GM18858 (cell line): ENCODE measurements at regions not wholly inside any gene's neighbourhood (a gene's known extent, or its start where the extent isn't known, plus 50 kb on each side); places are given as distances from the start of the nearest gene placed in this dataset.
"Not testable (repeated sequence)": the region's sequence is repeated elsewhere in the genome, so short reads cannot be mapped to it uniquely, and the experiment has no call there.

Experiments
- ATAC-seq: cut with Tn5 transposase; IDR thresholded peaks from one replicate; pipeline ENCODE4 v1.9.1; 2021; ENCODE audit not compliant: unreplicated experiment

DNA sequence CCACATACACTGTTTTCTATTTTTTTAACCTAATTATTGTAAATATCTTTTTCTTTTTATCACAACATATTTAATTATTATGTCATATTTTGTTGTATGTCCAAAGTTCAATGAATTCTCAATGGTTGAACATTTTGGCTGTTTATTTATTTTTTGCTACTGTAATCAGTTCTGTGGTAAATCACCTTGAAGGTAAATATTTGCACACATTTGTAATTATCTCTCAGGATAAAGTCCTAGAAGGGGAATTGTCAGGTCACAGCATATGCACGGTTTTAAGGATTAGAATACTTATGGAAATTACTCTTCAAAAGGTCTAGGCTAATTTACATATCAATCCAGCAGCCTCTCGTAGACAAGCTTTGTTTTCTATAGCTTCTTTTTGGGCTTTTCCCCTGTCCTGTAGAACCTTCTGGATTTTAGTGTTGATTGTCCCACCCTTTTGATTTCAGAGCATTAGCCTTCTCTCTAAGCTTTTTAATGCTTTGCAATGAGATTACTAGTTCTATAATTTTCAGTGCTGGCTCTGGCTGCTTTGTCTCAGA is 362.6 kb downstream of the KCNRG start:
- no peak for ATAC-seq

DNA sequence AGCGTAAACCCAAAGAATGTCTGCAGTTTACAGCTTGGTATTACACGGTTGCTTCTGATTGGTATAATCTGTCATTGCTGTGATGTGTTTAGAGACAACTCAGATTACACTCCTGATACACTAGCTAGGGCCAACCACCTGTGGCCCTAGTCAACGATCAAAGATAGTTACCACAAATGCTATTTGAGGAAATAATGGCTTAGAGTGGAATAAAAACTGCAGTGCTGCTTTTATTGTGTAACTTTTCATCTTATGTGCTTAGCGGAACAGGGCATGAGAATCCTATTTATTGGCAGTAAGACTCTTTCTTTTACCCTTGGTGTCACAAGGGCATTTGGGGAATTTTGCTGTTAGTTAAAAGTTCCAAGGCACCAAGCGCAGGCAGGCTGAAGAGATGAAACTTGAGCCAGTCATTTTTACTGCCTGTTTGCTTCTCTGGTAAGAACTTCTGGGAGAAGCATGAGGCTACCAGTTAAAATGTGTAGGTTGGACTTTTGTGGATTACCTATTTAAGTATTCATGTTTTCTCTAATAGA is 363.3 kb downstream of the KCNRG start:
- no peak for ATAC-seq

DNA sequence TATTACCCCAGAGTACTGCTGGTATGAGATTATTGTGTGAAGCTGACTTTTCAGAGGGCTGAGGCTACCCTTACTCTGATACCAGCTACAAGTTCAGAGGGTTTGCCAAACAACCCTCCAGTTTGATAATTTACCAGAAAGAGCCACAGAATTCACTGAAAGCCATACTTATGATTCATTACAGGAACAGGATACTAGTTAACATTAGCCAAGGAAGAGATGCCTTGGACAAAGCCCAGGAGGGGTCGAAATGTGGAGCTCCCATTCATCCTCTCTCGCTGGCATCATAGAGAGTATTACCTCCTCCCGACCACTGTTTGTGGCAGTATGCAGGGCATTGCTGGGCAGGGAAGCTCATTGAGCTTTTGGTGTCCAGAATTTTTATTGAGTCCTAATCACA is 364.3 kb downstream of the KCNRG start:
- no peak for ATAC-seq

DNA sequence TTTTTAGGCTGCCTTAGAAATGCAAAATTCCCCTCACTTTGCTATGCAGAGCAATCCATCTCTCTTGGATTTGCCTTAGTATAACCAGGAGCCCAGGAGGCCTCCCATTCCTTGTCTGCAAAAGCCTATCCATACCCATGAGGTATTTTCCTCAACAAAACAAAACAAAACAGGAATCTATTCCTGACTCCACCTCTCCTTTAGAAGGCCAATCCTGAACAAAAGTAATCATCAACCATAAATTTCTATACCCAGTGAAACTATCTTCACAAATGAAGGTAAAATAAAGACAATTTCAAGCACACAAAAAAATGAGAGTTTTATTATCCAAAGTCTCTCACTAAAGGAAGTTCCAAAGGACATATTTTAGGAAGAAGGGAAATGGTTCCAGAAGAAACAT is 365.7 kb downstream of the KCNRG start:
- ATAC-seq, result no peak

DNA sequence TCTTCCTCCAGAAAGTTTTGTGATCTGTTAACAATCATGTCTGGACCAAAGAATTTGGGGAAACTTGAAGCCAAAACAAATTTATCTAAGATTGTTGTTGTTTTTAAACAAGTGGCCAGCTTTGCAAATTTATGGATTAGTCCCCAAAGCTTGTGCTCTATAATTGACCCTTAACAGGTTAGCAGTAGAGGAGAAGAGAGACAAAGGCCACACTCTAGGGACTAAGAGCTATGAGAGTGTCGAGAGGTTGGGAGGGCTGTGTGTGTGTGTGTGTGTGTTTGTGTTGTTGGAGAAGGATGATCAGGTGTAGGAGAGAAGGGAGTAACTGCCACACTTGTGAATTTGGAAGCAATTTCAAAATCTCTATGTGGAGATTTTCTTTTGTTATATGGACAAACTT is 367.3 kb downstream of the KCNRG start:
- no peak for ATAC-seq

DNA sequence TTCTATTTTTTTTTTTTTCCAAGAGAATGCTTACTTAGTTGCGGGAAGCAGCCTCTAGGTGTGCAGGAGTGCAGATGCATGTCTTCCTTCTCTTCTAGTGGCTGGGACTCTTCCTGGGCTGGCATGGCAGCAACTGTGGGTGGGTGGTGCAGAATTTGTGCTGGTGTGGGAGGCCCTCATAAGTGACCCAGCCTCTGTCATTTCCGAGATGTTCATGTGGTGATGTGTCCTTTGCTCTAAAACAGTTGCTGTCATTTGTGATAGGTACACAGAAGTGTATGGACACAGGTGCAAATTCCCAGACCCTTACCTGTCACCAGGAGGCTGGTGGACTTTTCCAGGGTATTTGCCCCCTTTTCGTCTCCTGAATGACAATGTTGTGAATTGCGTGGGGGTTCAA is 367.7 kb downstream of the KCNRG start:
- ATAC-seq, result no peak

DNA sequence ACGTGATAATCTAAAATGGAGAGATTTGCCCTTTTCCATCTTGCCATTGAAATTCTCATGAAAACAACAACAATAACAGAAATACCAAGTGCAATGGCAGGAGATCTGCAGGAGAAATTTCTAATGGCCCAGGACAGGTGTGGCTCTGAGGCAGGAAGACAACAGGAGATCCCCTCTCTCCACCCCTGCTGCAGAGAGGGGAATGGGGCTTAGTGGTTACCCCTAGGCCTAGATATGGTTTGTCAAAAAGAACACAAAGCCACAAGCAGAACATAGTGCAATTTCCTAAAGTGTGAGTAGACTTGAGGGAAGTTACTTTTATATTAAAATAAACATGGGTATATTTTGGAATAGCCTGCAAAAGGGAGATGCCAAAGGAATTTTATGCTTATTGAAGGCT is 369.5 kb downstream of the KCNRG start:
- no peak for ATAC-seq

DNA sequence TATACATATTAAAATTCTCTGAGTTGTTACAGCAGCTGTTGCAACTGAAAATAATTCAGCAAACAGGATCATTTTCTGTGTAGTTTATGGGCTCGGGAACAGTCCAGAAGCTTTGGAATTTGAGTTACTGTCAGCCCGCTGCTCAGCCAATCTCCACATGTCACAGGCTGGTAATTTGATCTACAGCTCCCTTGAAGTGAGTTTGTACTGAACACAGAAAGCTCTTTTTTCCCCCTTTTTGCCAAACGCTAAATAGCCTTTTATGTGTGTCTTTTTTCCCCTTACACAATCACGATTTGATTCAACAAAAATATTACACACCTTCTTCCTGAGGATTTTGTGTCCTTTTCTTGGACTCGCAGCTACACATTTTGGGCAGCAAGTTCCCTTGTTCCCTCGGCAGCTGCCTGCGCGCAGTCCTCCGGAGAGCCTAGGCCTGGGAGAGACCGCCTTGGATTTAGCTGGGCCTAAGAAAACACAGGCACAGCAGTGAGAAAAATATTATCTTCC is 371.4 kb downstream of the KCNRG start:
- no peak for ATAC-seq

DNA sequence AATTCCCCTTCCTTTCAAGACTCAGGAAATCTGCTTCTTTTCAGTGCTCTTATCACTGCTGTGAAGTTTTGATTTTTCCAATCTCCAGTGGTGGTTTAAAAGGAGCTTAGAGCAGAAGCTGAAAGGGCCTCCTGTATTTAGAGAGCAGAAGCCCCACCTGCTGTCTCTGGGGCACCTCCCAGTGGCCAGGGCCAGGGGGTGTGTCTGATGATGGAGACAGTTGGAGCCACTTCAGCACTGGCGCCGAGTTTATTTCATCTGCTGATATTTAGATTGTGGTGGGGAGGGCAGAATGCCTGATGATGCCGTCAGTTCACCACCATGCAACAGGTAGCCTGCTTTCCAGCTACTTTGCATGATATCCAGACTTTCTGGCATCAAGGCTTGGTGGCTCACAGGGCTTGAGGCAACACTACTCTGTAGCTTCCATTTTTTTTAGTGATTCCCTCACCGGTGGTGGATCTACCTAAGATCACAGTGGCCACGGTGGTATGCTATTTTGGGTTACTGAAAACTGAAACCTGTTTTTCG is 371.9 kb downstream of the KCNRG start:
- no peak for ATAC-seq

DNA sequence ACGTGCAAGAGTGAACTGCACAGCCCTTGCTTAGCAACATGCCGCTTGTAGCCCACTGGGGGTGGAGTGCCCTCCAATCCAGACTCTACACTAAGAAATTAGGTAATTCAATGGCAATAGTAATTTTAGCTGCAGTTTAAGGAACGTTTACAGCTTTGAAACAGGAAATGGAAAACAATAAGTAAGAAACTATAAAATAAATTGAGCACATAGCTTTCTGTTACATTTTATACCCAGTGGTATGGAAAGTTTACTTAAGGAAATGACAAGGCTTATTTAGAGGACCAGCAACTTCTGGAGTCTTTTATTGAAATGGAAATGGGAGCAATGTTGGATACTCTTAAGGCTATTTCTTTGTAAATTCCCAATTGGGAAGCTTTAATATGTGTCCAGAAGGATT is 373.2 kb downstream of the KCNRG start:
- ATAC-seq, result no peak

DNA sequence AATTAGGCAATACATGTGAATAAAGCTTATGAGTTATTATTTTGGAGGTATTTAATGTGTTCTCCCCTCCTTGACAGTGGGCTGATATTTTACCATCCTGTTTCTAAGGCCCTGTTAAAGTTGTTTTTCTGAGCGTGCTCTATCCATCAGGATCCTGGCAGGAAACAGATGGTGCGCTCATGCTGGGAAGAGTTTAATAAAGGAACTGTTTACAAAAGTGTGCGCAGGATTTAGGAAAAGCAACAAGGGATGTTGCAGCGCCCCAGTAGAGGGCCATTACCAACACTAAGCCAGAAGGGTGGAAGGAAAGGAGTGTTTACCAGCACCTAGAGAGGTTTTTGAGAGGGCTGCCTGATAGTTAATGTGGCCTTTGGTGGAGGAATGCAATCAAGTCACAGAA is 374.5 kb downstream of the KCNRG start:
- ATAC-seq, result no peak

DNA sequence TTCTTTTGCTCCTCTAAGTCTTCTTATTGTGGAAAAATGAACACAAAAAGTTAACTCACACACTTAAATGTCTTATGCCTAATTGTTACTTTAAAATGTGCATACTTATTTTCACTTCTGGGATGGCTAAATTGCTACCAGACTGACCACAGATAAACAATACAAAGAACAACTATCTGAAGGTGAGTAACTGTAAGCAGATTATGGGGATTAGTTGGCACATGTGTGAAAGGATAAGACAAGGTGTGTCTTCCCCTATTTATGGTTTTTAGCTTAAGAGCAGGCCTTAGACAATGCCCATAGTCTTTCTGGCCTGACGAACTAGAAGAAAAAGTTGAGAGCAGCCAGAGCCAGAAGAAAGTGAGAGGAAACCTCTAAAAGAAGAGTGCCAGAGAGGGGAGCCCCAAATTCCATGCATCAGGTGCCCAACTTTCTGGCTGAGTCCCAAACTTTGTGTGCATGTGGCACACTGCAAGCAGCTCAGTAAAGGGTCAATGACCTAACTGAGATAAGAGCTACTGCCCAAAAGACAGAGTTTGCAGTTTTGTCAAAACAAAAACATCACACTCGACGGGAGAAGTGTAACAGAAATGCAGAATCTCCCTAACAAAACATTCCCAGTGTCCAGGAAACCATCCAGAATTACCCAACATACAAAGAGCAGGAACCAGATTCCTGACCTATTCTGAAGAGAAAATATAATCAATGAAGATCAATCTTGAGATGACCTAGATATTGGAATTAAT is 375.4 kb downstream of the KCNRG start:
- no peak for ATAC-seq

DNA sequence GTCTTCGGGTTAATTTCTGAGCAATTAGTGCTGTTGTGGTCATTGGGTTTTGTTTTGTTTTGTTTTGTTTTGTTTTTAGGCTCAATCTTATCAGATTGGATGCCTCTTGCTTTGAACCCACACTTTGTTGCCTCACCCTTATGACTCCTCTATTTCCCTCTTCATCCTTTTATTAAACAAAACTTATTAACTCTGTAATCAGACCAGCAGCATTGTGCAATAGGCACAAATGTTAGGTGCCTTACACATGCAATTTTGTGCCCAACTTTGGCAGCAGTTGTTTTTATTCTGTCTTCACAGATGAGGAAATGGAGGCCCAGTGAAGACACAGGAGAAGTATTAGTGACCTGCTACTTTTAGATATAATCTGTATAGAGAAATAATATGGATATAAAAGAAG is 377.7 kb downstream of the KCNRG start:
- ATAC-seq, result no peak

DNA sequence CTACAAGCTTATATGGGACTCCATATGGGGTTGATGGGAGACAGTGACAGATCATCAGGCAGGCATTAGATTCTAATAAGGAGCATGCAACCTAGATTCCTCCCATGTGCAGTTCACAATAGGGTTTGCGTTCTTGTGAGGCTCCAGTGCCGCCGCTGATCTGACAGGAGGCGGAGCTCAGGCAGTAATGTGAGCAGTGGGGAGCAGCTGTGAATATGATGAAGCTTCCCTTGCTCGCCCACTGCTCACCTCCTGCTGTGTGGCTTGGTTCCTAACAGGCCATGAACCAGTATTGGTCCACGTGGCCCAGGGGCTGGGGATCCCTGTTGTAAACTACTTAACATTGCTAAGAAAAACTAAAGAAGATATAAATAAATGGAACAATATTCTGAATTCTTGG is 378.4 kb downstream of the KCNRG start:
- ATAC-seq, result no peak

DNA sequence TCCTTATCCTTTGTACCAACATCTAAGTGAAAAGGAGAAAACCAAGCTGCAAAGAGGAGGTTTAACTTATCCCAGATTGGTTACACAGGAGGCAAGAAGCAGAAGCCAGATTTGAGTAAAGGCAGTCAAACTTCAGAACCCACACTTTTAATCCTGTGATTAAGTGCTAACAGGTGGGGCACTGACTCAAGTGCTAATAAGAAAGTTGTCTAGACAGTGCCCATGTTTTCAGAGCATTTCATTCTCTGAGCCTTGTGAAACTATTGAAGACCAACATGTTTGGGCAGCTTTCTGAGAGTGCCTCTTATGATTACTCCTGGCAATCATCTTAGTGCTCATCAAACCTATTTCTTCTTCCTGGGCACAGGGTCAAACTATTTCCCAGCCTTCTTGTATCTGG is 380.8 kb downstream of the KCNRG start:
- no peak for ATAC-seq

DNA sequence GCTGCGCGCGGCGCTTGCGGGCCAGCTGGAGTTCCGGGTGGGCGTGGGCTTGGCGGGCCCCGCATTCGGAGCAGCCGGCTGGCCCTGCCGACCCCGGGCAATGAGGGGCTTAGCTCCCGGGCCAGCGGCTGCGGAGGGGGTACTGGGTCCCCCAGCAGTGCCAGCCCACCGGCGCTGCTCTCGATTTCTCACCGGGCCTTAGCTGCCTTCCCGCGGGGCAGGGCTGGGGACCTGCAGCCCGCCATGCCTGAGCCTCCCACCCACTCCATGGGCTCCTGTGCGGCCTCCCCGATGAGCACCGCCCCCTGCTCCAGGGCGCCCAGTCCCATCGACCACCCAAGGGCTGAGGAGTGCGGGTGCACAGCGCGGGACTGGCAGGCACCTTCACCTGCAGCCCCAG is 381.4 kb downstream of the KCNRG start:
- not testable (repeated sequence) for ATAC-seq

DNA sequence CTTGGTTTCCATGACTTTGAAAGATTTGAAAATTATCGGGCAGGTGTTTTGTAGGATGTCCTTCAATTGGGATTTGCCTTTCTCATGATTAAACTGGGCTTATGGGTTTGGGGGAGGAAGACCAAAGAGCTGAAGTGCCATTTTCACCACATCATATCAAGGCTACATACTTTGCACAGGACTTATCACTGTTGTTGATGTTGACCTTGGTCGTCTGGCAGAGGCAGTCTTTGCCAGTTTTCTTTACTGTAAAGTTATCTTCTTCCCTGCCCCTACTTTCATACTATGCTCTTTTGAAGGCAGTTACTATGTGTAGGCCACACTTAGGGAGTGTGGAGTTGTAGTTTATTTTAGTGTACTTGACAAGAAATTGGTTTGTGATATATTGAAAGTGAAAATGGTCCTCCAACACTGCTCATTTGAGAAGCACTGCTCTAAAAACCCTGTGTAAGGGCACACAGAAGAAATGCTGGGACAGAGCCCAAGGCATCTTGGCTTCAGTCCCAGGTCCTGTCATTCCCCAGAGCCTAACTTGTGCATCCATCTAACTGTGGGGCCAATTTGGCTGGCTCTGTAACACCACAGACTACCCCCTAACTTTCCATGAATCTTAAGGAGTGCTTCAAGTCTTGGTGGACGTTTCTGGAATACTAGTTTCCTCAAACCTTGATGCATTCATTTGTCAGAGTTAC is 384.9 kb downstream of the KCNRG start:
- no peak for ATAC-seq

DNA sequence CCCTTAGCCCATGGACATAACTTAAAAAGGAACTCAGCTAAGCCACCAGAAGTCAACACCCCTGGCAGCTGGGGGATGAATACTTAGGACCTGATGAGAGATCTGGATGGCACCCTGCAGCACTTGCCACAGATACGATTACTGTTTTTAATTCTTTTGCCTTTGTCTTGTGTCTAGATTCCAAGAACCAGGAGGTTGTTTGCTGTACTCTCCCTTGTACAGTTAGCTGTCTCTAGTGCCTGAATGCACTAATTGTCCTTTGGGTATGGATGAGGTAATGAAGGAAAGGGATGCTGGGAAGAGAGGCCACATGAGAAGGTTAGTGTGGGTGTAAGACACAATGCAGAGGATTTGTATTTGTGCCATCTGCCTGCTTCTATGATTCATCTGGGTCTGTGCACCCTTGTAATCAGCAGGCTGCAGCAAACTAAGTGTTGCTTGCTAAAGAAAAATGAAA is 385.8 kb downstream of the KCNRG start:
- no peak for ATAC-seq

DNA sequence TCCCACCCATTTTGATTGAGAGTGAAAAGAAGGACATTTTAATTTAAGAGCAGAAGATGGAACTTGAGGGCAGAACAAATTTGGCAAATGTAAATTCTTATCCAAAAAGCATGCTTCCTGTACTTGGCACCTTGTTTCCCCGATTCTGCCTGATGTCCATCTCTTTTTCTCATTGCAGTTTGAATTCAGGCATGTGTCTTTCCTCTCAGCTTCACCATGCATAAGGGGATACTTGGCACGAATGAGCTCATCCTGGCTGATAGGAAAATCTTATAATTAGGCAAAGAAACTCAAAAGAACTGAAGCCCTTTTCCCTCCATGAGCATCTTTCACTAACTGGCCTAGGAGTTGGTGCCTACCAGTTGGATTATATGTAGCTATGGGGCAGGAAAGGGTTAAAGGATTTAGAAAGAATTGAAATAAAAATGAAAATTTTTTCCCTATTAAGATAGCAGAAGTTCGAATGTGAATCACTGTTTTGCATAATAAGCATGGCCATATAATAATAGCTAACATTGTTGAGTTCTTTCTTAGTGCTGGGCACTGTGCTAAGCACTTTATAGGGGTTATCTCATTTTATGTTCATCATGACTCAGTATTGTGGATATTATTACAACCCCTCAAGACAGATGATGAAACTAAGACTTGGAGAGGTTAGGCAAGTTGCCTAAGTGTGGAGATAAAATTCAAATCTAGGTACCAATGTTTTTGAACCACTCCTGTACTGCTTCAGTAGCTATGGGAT is 386.6 kb downstream of the KCNRG start:
- ATAC-seq, result no peak

DNA sequence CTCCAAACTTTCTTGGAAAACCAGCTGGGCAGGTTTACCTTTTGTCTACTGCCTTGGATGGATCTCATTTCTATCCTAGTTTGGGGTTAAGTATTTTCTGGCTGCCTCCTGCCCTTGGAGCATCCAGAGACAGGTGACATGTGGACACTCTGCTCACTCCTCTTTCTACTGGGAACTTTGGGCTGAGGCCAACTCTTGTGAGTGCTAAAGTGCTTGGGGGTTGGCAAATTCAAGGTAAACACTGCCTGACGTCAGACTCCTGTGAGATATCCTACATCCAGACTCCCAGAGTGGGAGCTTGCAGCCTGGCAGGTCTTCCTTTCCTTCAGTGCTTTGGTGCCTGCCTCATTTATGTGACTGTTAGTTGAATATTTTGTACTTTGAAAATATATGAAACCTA is 388.1 kb downstream of the KCNRG start:
- no peak for ATAC-seq

DNA sequence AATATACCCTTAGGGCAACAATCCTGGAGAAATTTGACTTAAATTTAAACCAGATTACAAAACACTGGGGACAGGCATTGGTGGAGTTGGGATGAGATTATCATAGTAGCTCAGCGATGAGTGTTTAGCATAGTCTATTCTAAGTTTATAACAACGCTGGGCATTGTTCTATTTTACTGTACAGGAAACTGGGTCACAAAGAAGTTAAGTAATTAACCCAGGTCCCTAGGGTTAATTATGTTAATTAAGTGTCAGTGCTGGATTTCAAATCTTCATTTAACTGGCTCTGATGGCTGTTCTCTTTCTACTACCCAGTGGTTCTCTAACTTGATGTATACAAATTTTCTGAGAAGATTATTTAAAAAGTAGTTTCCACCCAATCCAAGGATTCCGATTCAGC is 388.9 kb downstream of the KCNRG start:
- ATAC-seq, result no peak
